GM21367 (cell line): ENCODE measurements at regions not wholly inside any gene's neighbourhood (a gene's known extent, or its start where the extent isn't known, plus 50 kb on each side); places are given as distances from the start of the nearest gene placed in this dataset.

Source experiments
- ATAC-seq: cut with Tn5 transposase; IDR thresholded peaks from one replicate; pipeline ENCODE4 v1.9.1; 2021; ENCODE audit not compliant: unreplicated experiment

- ATAC-seq: no peak
Observed at GRCh38 chr5:71982717-71983395, 124.4 kb upstream of the MAP1B start.

GRCh38 chr5:71986101-71986500, 121.2 kb upstream of the MAP1B start:
- ATAC-seq: no peak

GRCh38 chr5:71988808-71989207, 118.5 kb upstream of the MAP1B start:
- no peak for ATAC-seq

- no peak for ATAC-seq
Observed at GRCh38 chr5:71993600-71993999, 113.7 kb upstream of the MAP1B start.

- ATAC-seq: no peak
Observed at GRCh38 chr5:71996789-71997188, 110.5 kb upstream of the MAP1B start.

GRCh38 chr5:71998746-71999145, 108.5 kb upstream of the MAP1B start:
- no peak for ATAC-seq

- ATAC-seq: no peak
Observed at GRCh38 chr5:72000707-72001106, 106.6 kb upstream of the MAP1B start.

- no peak for ATAC-seq
Observed at GRCh38 chr5:72005671-72006070, 101.6 kb upstream of the MAP1B start.

GRCh38 chr5:72006361-72006760, 100.9 kb upstream of the MAP1B start:
- no peak for ATAC-seq

- no peak for ATAC-seq
Observed at GRCh38 chr5:72007336-72008111, 99.8 kb upstream of the MAP1B start.

GRCh38 chr5:72009280-72009679, 98.0 kb upstream of the MAP1B start:
- no peak for ATAC-seq

GRCh38 chr5:72010430-72010829, 96.8 kb upstream of the MAP1B start:
- no peak for ATAC-seq

GRCh38 chr5:72012906-72013305, 94.4 kb upstream of the MAP1B start:
- ATAC-seq: no peak

- ATAC-seq: no peak
Observed at GRCh38 chr5:72013766-72014624, 93.3 kb upstream of the MAP1B start.

GRCh38 chr5:72015103-72015548, 92.1 kb upstream of the MAP1B start:
- no peak for ATAC-seq

GRCh38 chr5:72018143-72018803, 89.0 kb upstream of the MAP1B start:
- ATAC-seq: no peak

- ATAC-seq: no peak
Observed at GRCh38 chr5:72020161-72020983, 86.9 kb upstream of the MAP1B start.

- ATAC-seq: no peak
Observed at GRCh38 chr5:72021651-72022357, 85.5 kb upstream of the MAP1B start.

- no peak for ATAC-seq
Observed at GRCh38 chr5:72028382-72028781, 78.9 kb upstream of the MAP1B start.

GRCh38 chr5:72030237-72030636, 77.0 kb upstream of the MAP1B start:
- no peak for ATAC-seq
